Heart left ventricle (tissue), 16 donors: ENCODE measurements at regions not wholly inside any gene's neighbourhood (a gene's known extent, or its start where the extent isn't known, plus 50 kb on each side); places are given as distances from the start of the nearest gene placed in this dataset.

Experiments
- ATAC-seq, 4 donors: fragments of 200-7000 bp; cut with Tn5 transposase; one replicate each; pipeline ENCODE4 v1.9.1; 2020 to 2022; ENCODE audit warnings: moderate library complexity in 4 of 4, mild to moderate bottlenecking in 3 of 4, moderate number of reproducible peaks in 1 of 4
- DNase-seq, 5 donors: peaks; one replicate each; pipeline ENCODE4 v3.0.0-alpha.2; 2020
- H3K27ac ChIP-seq, 12 donors: fragments of 200-600 bp; sonication (generic) in 4 of 12; one replicate each; pipeline versions ENCODE4 v1.5.0 to v1.8.0; 2016 to 2022; ENCODE audit warnings: mild to moderate bottlenecking in 2 of 12
- H3K27me3 ChIP-seq, 9 donors: fragments of 200-600 bp; sonication (generic) in 2 of 9; one replicate each; pipeline versions ENCODE4 v1.5.1 to v1.8.0; 2016 to 2022; ENCODE audit warnings: mild to moderate bottlenecking in 3 of 9
- H3K36me3 ChIP-seq, 9 donors: fragments of 200-600 bp; sonication (generic) in 2 of 9; one replicate each; pipeline versions ENCODE4 v1.5.0 to v1.8.0; 2018 to 2022; ENCODE audit warnings: mild to moderate bottlenecking in 2 of 9
- H3K4me1 ChIP-seq, 12 donors: fragments of 200-600 bp; sonication (generic) in 4 of 12; one replicate each; pipeline versions ENCODE4 v1.5.0 to v1.8.0; 2016 to 2022; ENCODE audit warnings: mild to moderate bottlenecking in 3 of 12
- H3K4me3 ChIP-seq, 12 donors: fragments of 200-600 bp; sonication (generic) in 4 of 12; one replicate each; pipeline versions ENCODE4 v1.5.0 to v1.8.0; 2017 to 2022; ENCODE audit warnings: mild to moderate bottlenecking in 9 of 12, moderate library complexity in 4 of 12
- H3K9me3 ChIP-seq, 12 donors: fragments of 200-600 bp; sonication (generic) in 4 of 12; one replicate each; pipeline versions ENCODE4 v1.5.0 to v1.8.0; 2016 to 2022; ENCODE audit warnings: mild to moderate bottlenecking in 1 of 12
- CTCF ChIP-seq, 12 donors: fragments of 200-600 bp; sonication (generic) in 4 of 12; IDR thresholded peaks; one replicate each; pipeline versions ENCODE4 v1.5.0 to v1.8.0; 2018 to 2022; ENCODE audit warnings: antibody characterized with exemption in 12 of 12, mild to moderate bottlenecking in 5 of 12
- POLR2A ChIP-seq, 2 donors: fragments of 450-650 bp; IDR thresholded peaks; one replicate each; pipeline ENCODE4 v1.6.1; 2017; ENCODE audit warnings: antibody characterized with exemption in 2 of 2, mild to moderate bottlenecking in 2 of 2, moderate library complexity in 2 of 2
- WGBS, 4 donors: extraction: QIAGEN DNeasy Blood & Tissue Kit in 2 of 4; methylation state at CpG; one replicate each; pipeline versions ENCODE4 v1.1.5 to v1.1.7; 2013 to 2018; 5-methylcytosine and 5-hydroxymethylcytosine counted together
- intact Hi-C, 10 donors: fragments of 100-400 bp; cut with DNase I; formaldehyde crosslinking; loops; one replicate each; pipeline versions ENCODE4 v1.11.1 to v1.14.2; 2022
- donor health status: ischemic (EF 13 %, LVEDD 7.1; RV severe dilation, severe dysfunction).
- donor health status: healthy with polysubstance abuse.
- donor health status: DM: no; HTN: yes; CAD: no.
- donor health status: DM: no; HTN: no; CAD: no.
- donor health status: ischemic (EF 25% LVEDD 6.9; RV normal size, moderate dysfunction).
- donor health status: ischemic (EF 25% LVEDD 5.7; RV mildly dilated, moderate dysfunction).
- donor health status: healthy.
- donor health status: DM: yes; HTN: yes; CAD: no.
- donor health status: ischemic (EF 35%, LVEDD 5.7; RV mildly dilated, moderate dysfunction).
- donor health status: nonischemic (EF 11% LVEDD 7.7; RV severe dilation, severe dysfunction).
- donor health status: DM: yes; HTN: yes; CAD: no.
- donor health status: PGD.
- donor health status: ischemic (EF 29% LVEDD 5.4; RV normal size, mild dysfunction).
- donor health status: nonischemic (EF 23%, LVEDD 6.1; RV moderate dilation, normal function).

GRCh38 chr2:64258566-64258965, 114.3 kb upstream of the PELI1 start:
- intact Hi-C loops, result no loop called here
- TF ChIP-seq POLR2A (IDR thresholded peaks at IDR 0.05) (no peak), CTCF (IDR thresholded peaks at IDR 0.05) (no peak)
- no peaks in the 10 kb centered on the region for H3K9me3 ChIP-seq
- WGBS, 4 donors, result 91 to 95% (median 94%) methylated on average over 5 of the region's 5 CpGs
- ATAC-seq (no peak), DNase-seq (no peak)
- no peak overlapping the region for H3K27ac ChIP-seq
- H3K4me1 ChIP-seq, result peaks cover 0 to 60% (median 20%) of the 10 kb centered on the region in 12 donors
- H3K4me3 ChIP-seq, result no peak overlapping the region
- no peaks in the 10 kb centered on the region for H3K27me3 ChIP-seq
- H3K36me3 ChIP-seq, result no peaks in the 10 kb centered on the region

- ATAC-seq, result peak; percentile 20 to 64 (median 50)
- DNase-seq, result peak; percentile 59 to 71 (median 70)
- H3K4me1 ChIP-seq, result peaks cover 0 to 65% (median 20%) of the 10 kb centered on the region in 12 donors
- H3K36me3 ChIP-seq, result no peaks in the 10 kb centered on the region
- no peaks in the 10 kb centered on the region for H3K27me3 ChIP-seq
- peak overlapping the region in 1 of 12 donors; percentile 86 for H3K27ac ChIP-seq
- 22 to 31% (median 27%) methylated on average over 2 of the region's 2 CpGs for WGBS, 4 donors
- no peak overlapping the region for H3K4me3 ChIP-seq
- H3K9me3 ChIP-seq, result no peaks in the 10 kb centered on the region
- TF ChIP-seq CTCF (IDR thresholded peaks at IDR 0.05) (no peak), POLR2A (IDR thresholded peaks at IDR 0.05) (no peak)
- intact Hi-C loops, result no loop called here
Measured at GRCh38 chr2:64259312-64259711, 115.1 kb upstream of the PELI1 start.

- intact Hi-C loops, result loop anchor here in 1 of 10 donors (5.0 kb wide), 1 partner anchor 33 kb away; no protein-coding TSS in a partner anchor
- Histone ChIP-seq H3K9me3 (no peaks in the 10 kb centered on the region), H3K36me3 (no peaks in the 10 kb centered on the region), H3K27ac (peak overlapping the region in 11 of 12 donors; percentile 19 to 86 (median 52)), H3K4me3 (peak overlapping the region in 1 of 12 donors; percentile 19), H3K4me1 (peaks cover 0 to 66% (median 20%) of the 10 kb centered on the region in 12 donors), H3K27me3 (no peaks in the 10 kb centered on the region)
- 85 to 91% (median 88%) methylated on average over 6 of the region's 6 CpGs for WGBS, 4 donors
- no peak for ATAC-seq
- no peak for DNase-seq
- TF ChIP-seq POLR2A (IDR thresholded peaks at IDR 0.05), result no peak
- TF ChIP-seq CTCF (IDR thresholded peaks at IDR 0.05), result no peak
Measured at GRCh38 chr2:64260093-64260803, 116.0 kb upstream of the PELI1 start.

- Histone ChIP-seq H3K9me3 (no peaks in the 10 kb centered on the region), H3K27me3 (no peaks in the 10 kb centered on the region), H3K36me3 (no peaks in the 10 kb centered on the region), H3K27ac (peak overlapping the region in 11 of 12 donors; percentile 19 to 86 (median 53)), H3K4me3 (peak overlapping the region in 1 of 12 donors; percentile 19), H3K4me1 (peaks cover 0 to 66% (median 20%) of the 10 kb centered on the region in 12 donors)
- intact Hi-C loops, result loop anchor here in 1 of 10 donors (5.0 kb wide), 1 partner anchor 34 kb away; no protein-coding TSS in a partner anchor
- peak; percentile 61 to 70 (median 64) for DNase-seq
- no peak for TF ChIP-seq CTCF (IDR thresholded peaks at IDR 0.05)
- WGBS, 4 donors, result 28 to 43% (median 31%) methylated on average over 9 of the region's 9 CpGs
- ATAC-seq, result peak; percentile 69 to 90 (median 82)
Measured at GRCh38 chr2:64260817-64261216, 116.6 kb upstream of the PELI1 start.
